K562 (cell line): ENCODE measurements at regions not wholly inside any gene's neighbourhood (a gene's known extent, or its start where the extent isn't known, plus 50 kb on each side); places are given as distances from the start of the nearest gene placed in this dataset.

Experiments
- ARID1B ChIP-seq: fragments of 450-650 bp; IDR thresholded peaks from 2 replicates; pipeline ENCODE4 v1.6.1; 2016; ENCODE audit warnings: antibody characterized with exemption, mild to moderate bottlenecking, inconsistent platforms
- CBFA2T3 ChIP-seq: fragments of 450-650 bp; IDR thresholded peaks from 2 replicates; pipeline ENCODE4 v1.6.1; 2017
- CTBP1 ChIP-seq: fragments of 450-650 bp; IDR thresholded peaks from 2 replicates; pipeline ENCODE4 v1.6.1; 2016; ENCODE audit warnings: borderline replicate concordance
- FOXP1 ChIP-seq: sonication (generic); formaldehyde crosslinking; IDR thresholded peaks from 2 replicates; pipeline ENCODE4 v1.8.0; 2022; ENCODE audit warnings: mild to moderate bottlenecking, missing genetic modification reagents
- HDAC1 ChIP-seq, 2 experiments: fragments of 450-650 bp; IDR thresholded peaks; 2 replicates each; pipeline ENCODE4 v1.6.1; 2016 to 2017; ENCODE audit warnings: inconsistent platforms in 1 of 2, mild to moderate bottlenecking in 1 of 2, moderate library complexity in 1 of 2
- KDM1A ChIP-seq, 2 experiments: fragments of 450-650 bp; IDR thresholded peaks; 2 replicates each; pipeline ENCODE4 v1.6.1; 2016; ENCODE audit warnings: mild to moderate bottlenecking in 2 of 2
- MEF2D ChIP-seq: conservative IDR thresholded peaks from 2 replicates; pipeline ENCODE4 v1.6.1; 2016; ENCODE audit warnings: low read depth, missing genetic modification characterization, missing compliant biosample characterization
- MEIS2 ChIP-seq: fragments of 450-650 bp; IDR thresholded peaks from 2 replicates; pipeline ENCODE4 v1.6.1; 2014; ENCODE audit warnings: mild to moderate bottlenecking; ENCODE audit not compliant: partially characterized antibody
- RAD21 ChIP-seq, 2 experiments: fragments of 250-450 bp in 1 of 2; fragments of 450-650 bp in 1 of 2; sonication (Bioruptor Pico) in 1 of 2; formaldehyde crosslinking in 1 of 2; IDR thresholded peaks in 1 of 2; conservative IDR thresholded peaks in 1 of 2; 2 replicates each; pipeline versions ENCODE4 v1.4.0 to v1.8.0; 2020 to 2022; ENCODE audit warnings: mild to moderate bottlenecking in 2 of 2, moderate library complexity in 1 of 2
- RCOR1 ChIP-seq, 2 experiments: IDR thresholded peaks; 2 replicates each; pipeline ENCODE4 v1.6.1; 2012; ENCODE audit warnings: low read depth in 2 of 2, low read length in 2 of 2, borderline replicate concordance in 1 of 2, improper control_type of control experiment in 1 of 2
- SMAD4 ChIP-seq: fragments of 250-450 bp; sonication (Bioruptor Pico); conservative IDR thresholded peaks from 2 replicates; pipeline ENCODE4 v1.8.0; 2021; ENCODE audit warnings: inconsistent platforms, mild to moderate bottlenecking, moderate library complexity
- SMARCA4 ChIP-seq: fragments of 450-650 bp; IDR thresholded peaks from 2 replicates; pipeline ENCODE4 v1.6.1; 2016
- STAT5A ChIP-seq: IDR thresholded peaks from 2 replicates; pipeline ENCODE4 v1.6.1; 2012; ENCODE audit warnings: low read length, inconsistent platforms, borderline replicate concordance
- TCF3 ChIP-seq: sonication (generic); formaldehyde crosslinking; IDR thresholded peaks from 2 replicates; pipeline ENCODE4 v1.4.0; 2020; ENCODE audit warnings: mild to moderate bottlenecking, missing genetic modification reagents
- TEAD4 ChIP-seq, 2 experiments: sonication (generic) in 1 of 2; formaldehyde crosslinking in 1 of 2; IDR thresholded peaks; 2 replicates each; pipeline versions ENCODE4 v1.6.1 to v1.8.0; 2012 to 2022; ENCODE audit warnings: borderline replicate concordance in 1 of 2, inconsistent platforms in 1 of 2, low read length in 1 of 2, mild to moderate bottlenecking in 1 of 2, missing genetic modification reagents in 1 of 2
- ZNF707 ChIP-seq: fragments of 250-450 bp; sonication (Bioruptor Pico); conservative IDR thresholded peaks from 2 replicates; pipeline ENCODE4 v1.8.0; 2022; ENCODE audit warnings: inconsistent platforms, mild to moderate bottlenecking, moderate library complexity
- TF ChIP-seq, protein P1 (sequence below): fragments of 450-650 bp; IDR thresholded peaks from 2 replicates; pipeline ENCODE4 v1.6.1; 2018; ENCODE audit warnings: mild to moderate bottlenecking, low read depth; ENCODE audit not compliant: partially characterized antibody
- TF ChIP-seq, protein P2 (sequence below): fragments of 450-650 bp; IDR thresholded peaks from 2 replicates; pipeline ENCODE4 v1.6.1; 2016
- TF ChIP-seq, protein P3 (sequence below), 2 experiments: fragments of 450-650 bp; conservative IDR thresholded peaks; 2 replicates each; pipeline ENCODE4 v1.6.1; 2017; ENCODE audit warnings: mild to moderate bottlenecking in 2 of 2, moderate library complexity in 2 of 2
- TF ChIP-seq, protein P4 (sequence below): fragments of 450-650 bp; conservative IDR thresholded peaks from 2 replicates; pipeline ENCODE4 v1.6.1; 2016; ENCODE audit warnings: missing genetic modification characterization, low read depth, mild to moderate bottlenecking, control low read depth, missing compliant biosample characterization

DNA sequence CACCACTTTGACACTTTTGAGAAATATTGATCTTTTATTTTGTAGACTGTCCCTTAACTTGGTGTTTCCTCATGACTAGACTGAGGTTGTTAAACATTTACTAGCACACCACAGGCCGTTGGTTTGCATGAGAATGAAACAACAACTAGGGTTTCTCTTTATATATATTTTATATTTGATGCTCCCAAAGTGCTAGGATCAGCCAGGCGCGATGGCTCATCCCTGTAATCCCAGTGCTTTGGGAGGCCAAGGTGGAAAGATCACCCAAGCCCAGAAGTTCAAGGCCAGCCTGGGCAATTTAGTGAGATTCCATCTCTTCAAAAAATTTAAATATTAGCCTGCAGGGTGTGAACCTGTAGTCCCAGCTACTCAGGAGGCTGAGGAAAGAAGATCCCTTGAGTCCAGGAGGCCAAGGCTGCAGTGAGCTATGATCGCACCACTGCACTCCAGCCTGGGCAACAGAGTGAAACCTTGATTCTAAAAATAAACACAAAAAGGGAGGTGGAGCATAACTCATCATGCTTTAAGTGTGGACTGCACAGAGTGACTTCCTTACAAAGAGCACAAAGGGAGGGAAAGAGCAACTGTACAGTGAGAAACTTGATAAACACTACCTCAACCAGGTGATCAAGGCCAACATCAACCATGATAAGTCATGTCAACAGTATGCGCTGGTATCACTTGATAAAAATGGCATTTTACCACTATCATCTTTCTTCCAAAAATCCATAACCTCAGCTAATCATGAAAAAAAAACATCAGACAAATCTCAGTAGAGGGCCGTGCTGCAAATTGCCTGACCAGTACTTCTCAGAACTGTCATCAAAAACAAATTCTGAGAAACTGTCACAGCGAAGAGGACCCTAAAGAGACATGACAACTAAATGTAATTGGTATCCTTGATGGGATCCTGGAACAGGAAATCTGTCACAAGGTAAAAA is 72.8 kb upstream of the ATF7IP2 start (continued):
- no peak for TF ChIP-seq FOXP1 (CRISPR knock-in tag)
- TF ChIP-seq TCF3 (CRISPR knock-in tag) = peak; percentile 44
- TF ChIP-seq ARID1B = peak; percentile 45
- TF ChIP-seq ZNF707 (CRISPR knock-in tag) = no peak
- peak; percentile 26; the same call in 1 of the 2 replicates for TF ChIP-seq SMAD4 (CRISPR knock-in tag)
- peak; percentile 29; the same call in 1 of the 2 replicates for TF ChIP-seq CTBP1
- TF ChIP-seq CBFA2T3 = peak; percentile 79
- TF ChIP-seq HDAC1 (IDR thresholded peaks at IDR 0.05) = peak in 1 of 2 experiments; percentile 84; a peak in 2 of 4 replicates
- TF ChIP-seq MEF2D (tag) = peak; percentile 69; the same call in 1 of the 2 replicates
- TF ChIP-seq, protein P1, sequence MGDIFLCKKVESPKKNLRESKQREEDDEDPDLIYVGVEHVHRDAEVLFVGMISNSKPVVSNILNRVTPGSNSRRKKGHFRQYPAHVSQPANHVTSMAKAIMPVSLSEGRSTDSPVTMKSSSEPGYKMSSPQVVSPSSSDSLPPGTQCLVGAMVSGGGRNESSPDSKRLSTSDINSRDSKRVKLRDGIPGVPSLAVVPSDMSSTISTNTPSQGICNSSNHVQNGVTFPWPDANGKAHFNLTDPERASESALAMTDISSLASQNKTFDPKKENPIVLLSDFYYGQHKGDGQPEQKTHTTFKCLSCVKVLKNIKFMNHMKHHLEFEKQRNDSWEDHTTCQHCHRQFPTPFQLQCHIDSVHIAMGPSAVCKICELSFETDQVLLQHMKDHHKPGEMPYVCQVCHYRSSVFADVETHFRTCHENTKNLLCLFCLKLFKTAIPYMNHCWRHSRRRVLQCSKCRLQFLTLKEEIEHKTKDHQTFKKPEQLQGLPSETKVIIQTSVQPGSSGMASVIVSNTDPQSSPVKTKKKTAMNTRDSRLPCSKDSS = no peak
- peak; percentile 18; the same call in 1 of the 2 replicates for TF ChIP-seq TEAD4 (IDR thresholded peaks at IDR 0.05; ENCODE audit: low read length)
- no peak for TF ChIP-seq TEAD4 (CRISPR knock-in tag; IDR thresholded peaks at IDR 0.05; ENCODE audit: borderline replicate concordance)
- TF ChIP-seq, protein P2, sequence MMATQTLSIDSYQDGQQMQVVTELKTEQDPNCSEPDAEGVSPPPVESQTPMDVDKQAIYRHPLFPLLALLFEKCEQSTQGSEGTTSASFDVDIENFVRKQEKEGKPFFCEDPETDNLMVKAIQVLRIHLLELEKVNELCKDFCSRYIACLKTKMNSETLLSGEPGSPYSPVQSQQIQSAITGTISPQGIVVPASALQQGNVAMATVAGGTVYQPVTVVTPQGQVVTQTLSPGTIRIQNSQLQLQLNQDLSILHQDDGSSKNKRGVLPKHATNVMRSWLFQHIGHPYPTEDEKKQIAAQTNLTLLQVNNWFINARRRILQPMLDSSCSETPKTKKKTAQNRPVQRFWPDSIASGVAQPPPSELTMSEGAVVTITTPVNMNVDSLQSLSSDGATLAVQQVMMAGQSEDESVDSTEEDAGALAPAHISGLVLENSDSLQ = peak; percentile 48; the same call in 1 of the 2 replicates
- TF ChIP-seq, protein P3, sequence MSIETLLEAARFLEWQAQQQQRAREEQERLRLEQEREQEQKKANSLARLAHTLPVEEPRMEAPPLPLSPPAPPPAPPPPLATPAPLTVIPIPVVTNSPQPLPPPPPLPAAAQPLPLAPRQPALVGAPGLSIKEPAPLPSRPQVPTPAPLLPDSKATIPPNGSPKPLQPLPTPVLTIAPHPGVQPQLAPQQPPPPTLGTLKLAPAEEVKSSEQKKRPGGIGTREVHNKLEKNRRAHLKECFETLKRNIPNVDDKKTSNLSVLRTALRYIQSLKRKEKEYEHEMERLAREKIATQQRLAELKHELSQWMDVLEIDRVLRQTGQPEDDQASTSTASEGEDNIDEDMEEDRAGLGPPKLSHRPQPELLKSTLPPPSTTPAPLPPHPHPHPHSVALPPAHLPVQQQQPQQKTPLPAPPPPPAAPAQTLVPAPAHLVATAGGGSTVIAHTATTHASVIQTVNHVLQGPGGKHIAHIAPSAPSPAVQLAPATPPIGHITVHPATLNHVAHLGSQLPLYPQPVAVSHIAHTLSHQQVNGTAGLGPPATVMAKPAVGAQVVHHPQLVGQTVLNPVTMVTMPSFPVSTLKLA (conservative IDR thresholded peaks at IDR 0.05) = peak in 1 of 2 experiments; percentile 41; a peak in 1 of 4 replicates
- TF ChIP-seq RCOR1 (IDR thresholded peaks at IDR 0.05; ENCODE audit: borderline replicate concordance in 1 of 2, low read depth in 2 of 2, low read length in 2 of 2) = peak; percentile 38 to 68; a peak in 3 of 4 replicates
- TF ChIP-seq MEIS2 = peak; percentile 74
- TF ChIP-seq SMARCA4 = 0 out of 2 replicates have a peak, but pooled peaks have one; percentile 17
- TF ChIP-seq, protein P4, sequence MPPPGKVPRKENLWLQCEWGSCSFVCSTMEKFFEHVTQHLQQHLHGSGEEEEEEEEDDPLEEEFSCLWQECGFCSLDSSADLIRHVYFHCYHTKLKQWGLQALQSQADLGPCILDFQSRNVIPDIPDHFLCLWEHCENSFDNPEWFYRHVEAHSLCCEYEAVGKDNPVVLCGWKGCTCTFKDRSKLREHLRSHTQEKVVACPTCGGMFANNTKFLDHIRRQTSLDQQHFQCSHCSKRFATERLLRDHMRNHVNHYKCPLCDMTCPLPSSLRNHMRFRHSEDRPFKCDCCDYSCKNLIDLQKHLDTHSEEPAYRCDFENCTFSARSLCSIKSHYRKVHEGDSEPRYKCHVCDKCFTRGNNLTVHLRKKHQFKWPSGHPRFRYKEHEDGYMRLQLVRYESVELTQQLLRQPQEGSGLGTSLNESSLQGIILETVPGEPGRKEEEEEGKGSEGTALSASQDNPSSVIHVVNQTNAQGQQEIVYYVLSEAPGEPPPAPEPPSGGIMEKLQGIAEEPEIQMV (tag) = peak; percentile 77
- TF ChIP-seq STAT5A = peak; percentile 32; the same call in 1 of the 2 replicates
- TF ChIP-seq RAD21 (CRISPR knock-in tag; conservative IDR thresholded peaks at IDR 0.05 in 1 of 2, IDR thresholded peaks at IDR 0.05 in 1 of 2) = 0 out of 4 replicates have a peak, but pooled peaks of 1 of the 2 experiments have one; percentile 13
- TF ChIP-seq KDM1A (IDR thresholded peaks at IDR 0.05) = peak; percentile 81 to 88
